SHP77 (cell line): ENCODE measurements at regions not wholly inside any gene's neighbourhood (a gene's known extent, or its start where the extent isn't known, plus 50 kb on each side); places are given as distances from the start of the nearest gene placed in this dataset.
A peak's percentile ranks its signal among the peaks of the same experiment; 100 is the strongest.

Experiments used
- DNase-seq, 2 experiments: peaks; one replicate each; lab custom pipeline; 2025; lab: John Stamatoyannopoulos, UW

GRCh38 chr13:63972328-63972727, 2556.7 kb upstream of the PCDH20 start:
- no peak for DNase-seq

GRCh38 chr13:63954683-63955082, 2539.0 kb upstream of the PCDH20 start:
- no peak for DNase-seq

- DNase-seq: no peak
These were observed 2532.4 kb upstream of the PCDH20 start for GRCh38 chr13:63948045-63948444.

- DNase-seq: peak in 1 of 2 experiments; percentile 14
These were observed 2529.3 kb upstream of the PCDH20 start for GRCh38 chr13:63944911-63945310.

- DNase-seq: no peak
These were observed 2526.7 kb upstream of the PCDH20 start for GRCh38 chr13:63942372-63942771.

- DNase-seq: no peak
These were observed 2523.2 kb upstream of the PCDH20 start for GRCh38 chr13:63938851-63939250.

GRCh38 chr13:63910511-63910910, 2494.9 kb upstream of the PCDH20 start:
- DNase-seq: peak in 1 of 2 experiments; percentile 0

- no peak for DNase-seq
These were observed 2494.2 kb upstream of the PCDH20 start for GRCh38 chr13:63909726-63910375.

GRCh38 chr13:63902141-63902540, 2486.5 kb upstream of the PCDH20 start:
- DNase-seq: no peak

GRCh38 chr13:63901630-63902029, 2486.0 kb upstream of the PCDH20 start:
- DNase-seq: no peak

- DNase-seq: no peak
These were observed 2484.8 kb upstream of the PCDH20 start for GRCh38 chr13:63900406-63900805.

- no peak for DNase-seq
These were observed 2480.7 kb upstream of the PCDH20 start for GRCh38 chr13:63896321-63896720.

GRCh38 chr13:63882052-63882451, 2466.4 kb upstream of the PCDH20 start:
- no peak for DNase-seq

- DNase-seq: no peak
These were observed 2465.1 kb upstream of the PCDH20 start for GRCh38 chr13:63880705-63881104.

- no peak for DNase-seq
These were observed 2458.3 kb upstream of the PCDH20 start for GRCh38 chr13:63873936-63874335.

GRCh38 chr13:63864171-63864902, 2448.7 kb upstream of the PCDH20 start:
- DNase-seq: no peak

- no peak for DNase-seq
These were observed 2439.9 kb upstream of the PCDH20 start for GRCh38 chr13:63855457-63856118.

- no peak for DNase-seq
These were observed 2438.2 kb upstream of the PCDH20 start for GRCh38 chr13:63853816-63854215.

- DNase-seq: no peak
These were observed 2435.9 kb upstream of the PCDH20 start for GRCh38 chr13:63851526-63851925.

- DNase-seq: no peak
These were observed 2428.4 kb upstream of the PCDH20 start for GRCh38 chr13:63843766-63844699.

GRCh38 chr13:63842102-63842501, 2426.5 kb upstream of the PCDH20 start:
- no peak for DNase-seq
